ENCODE measurements at regions not wholly inside any gene's neighbourhood (a gene's known extent, or its start where the extent isn't known, plus 50 kb on each side); places are given as distances from the start of the nearest gene placed in this dataset.

DNA sequence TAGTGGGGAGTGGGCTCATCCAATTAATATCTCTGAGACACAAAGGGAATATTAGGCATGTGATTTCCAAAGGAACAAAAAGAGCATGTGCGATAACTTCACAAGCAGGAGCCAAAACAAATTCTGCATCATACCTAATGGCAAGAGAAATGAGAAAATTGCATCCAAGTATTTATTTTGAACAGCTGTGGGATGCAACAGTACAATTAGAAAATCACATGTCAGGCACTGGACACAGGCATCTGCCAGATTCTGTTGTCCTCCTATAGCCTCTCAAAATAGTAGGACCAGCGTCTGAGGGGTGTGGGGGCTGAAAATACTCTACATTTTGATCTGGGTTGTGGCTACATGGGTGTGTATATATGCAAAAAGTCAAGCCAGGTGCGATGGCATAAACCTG lies 66.3 kb downstream of the EDN1 start:
- TF ChIP-seq YY1 (IDR thresholded peaks at IDR 0.05; ENCODE audit: low read depth, low read length) = no peak
- TF ChIP-seq, protein P1, sequence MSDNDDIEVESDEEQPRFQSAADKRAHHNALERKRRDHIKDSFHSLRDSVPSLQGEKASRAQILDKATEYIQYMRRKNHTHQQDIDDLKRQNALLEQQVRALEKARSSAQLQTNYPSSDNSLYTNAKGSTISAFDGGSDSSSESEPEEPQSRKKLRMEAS (IDR thresholded peaks at IDR 0.05) = no peak
- no peak for TF ChIP-seq SRF (IDR thresholded peaks at IDR 0.05; ENCODE audit: low read depth, low read length)
- TF ChIP-seq ASH2L (IDR thresholded peaks at IDR 0.05; ENCODE audit: low read length) = no peak
- no peak for TF ChIP-seq TAF1 (IDR thresholded peaks at IDR 0.05; ENCODE audit: low read depth, low read length)
- no peak for TF ChIP-seq ZNF274 (IDR thresholded peaks at IDR 0.05; ENCODE audit: borderline replicate concordance, extremely low read depth, low read length)
- TF ChIP-seq POLR2A (IDR thresholded peaks at IDR 0.05; ENCODE audit: control extremely low read depth in 1 of 2, low read depth in 2 of 2, low read length in 2 of 2) = no peak
- TF ChIP-seq, protein P2, sequence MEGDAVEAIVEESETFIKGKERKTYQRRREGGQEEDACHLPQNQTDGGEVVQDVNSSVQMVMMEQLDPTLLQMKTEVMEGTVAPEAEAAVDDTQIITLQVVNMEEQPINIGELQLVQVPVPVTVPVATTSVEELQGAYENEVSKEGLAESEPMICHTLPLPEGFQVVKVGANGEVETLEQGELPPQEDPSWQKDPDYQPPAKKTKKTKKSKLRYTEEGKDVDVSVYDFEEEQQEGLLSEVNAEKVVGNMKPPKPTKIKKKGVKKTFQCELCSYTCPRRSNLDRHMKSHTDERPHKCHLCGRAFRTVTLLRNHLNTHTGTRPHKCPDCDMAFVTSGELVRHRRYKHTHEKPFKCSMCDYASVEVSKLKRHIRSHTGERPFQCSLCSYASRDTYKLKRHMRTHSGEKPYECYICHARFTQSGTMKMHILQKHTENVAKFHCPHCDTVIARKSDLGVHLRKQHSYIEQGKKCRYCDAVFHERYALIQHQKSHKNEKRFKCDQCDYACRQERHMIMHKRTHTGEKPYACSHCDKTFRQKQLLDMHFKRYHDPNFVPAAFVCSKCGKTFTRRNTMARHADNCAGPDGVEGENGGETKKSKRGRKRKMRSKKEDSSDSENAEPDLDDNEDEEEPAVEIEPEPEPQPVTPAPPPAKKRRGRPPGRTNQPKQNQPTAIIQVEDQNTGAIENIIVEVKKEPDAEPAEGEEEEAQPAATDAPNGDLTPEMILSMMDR (IDR thresholded peaks at IDR 0.05; ENCODE audit: control extremely low read depth in 1 of 3, insufficient read depth in 1 of 3, low read depth in 1 of 3, low read length in 3 of 3) = no peak
- no peak for TF ChIP-seq CHD2 (IDR thresholded peaks at IDR 0.05; ENCODE audit: low read length)
- no peak for TF ChIP-seq EP300 (IDR thresholded peaks at IDR 0.05; ENCODE audit: borderline replicate concordance in 1 of 2, low read depth in 2 of 2, low read length in 2 of 2)
- TF ChIP-seq CEBPB (IDR thresholded peaks at IDR 0.05; ENCODE audit: low read depth, low read length) = no peak
- TF ChIP-seq CREB1 (IDR thresholded peaks at IDR 0.05) = no peak
- no peak for TF ChIP-seq CBX5 (IDR thresholded peaks at IDR 0.05; ENCODE audit: low read depth, low read length)
- no peak for TF ChIP-seq SAP30 (IDR thresholded peaks at IDR 0.05; ENCODE audit: insufficient read depth, insufficient replicate concordance, low read length)

Data from H1 (cell line).